ENCODE measurements at regions not wholly inside any gene's neighbourhood (a gene's known extent, or its start where the extent isn't known, plus 50 kb on each side); places are given as distances from the start of the nearest gene placed in this dataset.

- no peak for TF ChIP-seq EZH2 (IDR thresholded peaks at IDR 0.05; ENCODE audit: insufficient read depth, poor library complexity, severe bottlenecking)
- TF ChIP-seq EZH2phosphoT487 (IDR thresholded peaks at IDR 0.05; ENCODE audit: insufficient read depth, low read depth): no peak
Measured at GRCh38 chr14:36408388-36408787, 88.0 kb upstream of the MBIP start.
